Heart right ventricle (tissue), 16 donors: ENCODE measurements at regions not wholly inside any gene's neighbourhood (a gene's known extent, or its start where the extent isn't known, plus 50 kb on each side); places are given as distances from the start of the nearest gene placed in this dataset.

Experiments used
- ATAC-seq, 8 donors: fragments of 200-7000 bp; cut with Tn5 transposase; one replicate each; pipeline ENCODE4 v1.9.1; 2020; ENCODE audit warnings: mild to moderate bottlenecking in 8 of 8, moderate library complexity in 8 of 8, moderate number of reproducible peaks in 1 of 8
- DNase-seq, 2 donors: peaks; one replicate each; pipeline ENCODE4 v3.0.0-alpha.2; 2020
- H3K27ac ChIP-seq, 10 donors: fragments of 200-600 bp; sonication (generic) in 2 of 10; one replicate each; pipeline versions ENCODE4 v1.5.0 to v1.8.0; 2020 to 2022; ENCODE audit warnings: mild to moderate bottlenecking in 3 of 10
- H3K27me3 ChIP-seq, 7 donors: fragments of 200-600 bp; one replicate each; pipeline ENCODE4 v1.8.0; 2021 to 2022; ENCODE audit warnings: mild to moderate bottlenecking in 2 of 7
- H3K36me3 ChIP-seq, 9 donors: fragments of 200-600 bp; sonication (generic) in 1 of 9; one replicate each; pipeline versions ENCODE4 v1.5.0 to v1.8.0; 2020 to 2022; ENCODE audit warnings: mild to moderate bottlenecking in 2 of 9
- H3K4me1 ChIP-seq, 9 donors: fragments of 200-600 bp; sonication (generic) in 1 of 9; one replicate each; pipeline versions ENCODE4 v1.5.0 to v1.8.0; 2020 to 2022; ENCODE audit warnings: mild to moderate bottlenecking in 4 of 9
- H3K4me3 ChIP-seq, 10 donors: fragments of 200-600 bp; sonication (generic) in 2 of 10; one replicate each; pipeline versions ENCODE4 v1.5.0 to v1.8.0; 2020 to 2022; ENCODE audit warnings: mild to moderate bottlenecking in 7 of 10, moderate library complexity in 2 of 10
- H3K9me3 ChIP-seq, 11 donors: fragments of 200-600 bp in 10 of 11; sonication (generic) in 2 of 11; one replicate each; pipeline versions ENCODE4 v1.5.0 to v1.8.0; 2013 to 2022; ENCODE audit warnings: mild to moderate bottlenecking in 2 of 11, control low read depth in 1 of 11, moderate library complexity in 1 of 11
- WGBS, 2 donors: extraction: QIAGEN DNeasy Blood & Tissue Kit; methylation state at CpG; one replicate each; pipeline ENCODE4 v1.1.7; 2013; ENCODE audit warnings: inconsistent platforms in 1 of 2; 5-methylcytosine and 5-hydroxymethylcytosine counted together
- intact Hi-C, 10 donors: fragments of 100-400 bp; cut with DNase I; formaldehyde crosslinking; loops; one replicate each; pipeline versions ENCODE4 v1.11.1 to v1.14.2; 2022
- TF ChIP-seq, protein P1 (sequence below), 9 donors: fragments of 200-600 bp; sonication (generic) in 2 of 9; IDR thresholded peaks; one replicate each; pipeline versions ENCODE4 v1.5.0 to v1.8.0; 2021 to 2022; ENCODE audit warnings: antibody characterized with exemption in 9 of 9, mild to moderate bottlenecking in 5 of 9, moderate library complexity in 1 of 9
- donor health status: Arrhythmogenic right ventricular cardiomyopathy.
- donor health status: ischemic (EF 13 %, LVEDD 7.1; RV severe dilation, severe dysfunction).
- donor health status: healthy with polysubstance abuse.
- donor health status: DM: no; HTN: yes; CAD: no.
- donor health status: DM: no; HTN: no; CAD: no.
- donor health status: ischemic (EF 25% LVEDD 6.9; RV normal size, moderate dysfunction).
- donor health status: ischemic (EF 25% LVEDD 5.7; RV mildly dilated, moderate dysfunction).
- donor health status: healthy.
- donor health status: DM: yes; HTN: yes; CAD: no.
- donor health status: Ischemic cardiomyopathy.
- donor health status: ischemic (EF 35%, LVEDD 5.7; RV mildly dilated, moderate dysfunction).
- donor health status: nonischemic (EF 11% LVEDD 7.7; RV severe dilation, severe dysfunction).
- donor health status: DM: yes; HTN: yes; CAD: no.
- donor health status: PGD.
- donor health status: ischemic (EF 29% LVEDD 5.4; RV normal size, mild dysfunction).
- donor health status: nonischemic (EF 23%, LVEDD 6.1; RV moderate dilation, normal function).

DNA sequence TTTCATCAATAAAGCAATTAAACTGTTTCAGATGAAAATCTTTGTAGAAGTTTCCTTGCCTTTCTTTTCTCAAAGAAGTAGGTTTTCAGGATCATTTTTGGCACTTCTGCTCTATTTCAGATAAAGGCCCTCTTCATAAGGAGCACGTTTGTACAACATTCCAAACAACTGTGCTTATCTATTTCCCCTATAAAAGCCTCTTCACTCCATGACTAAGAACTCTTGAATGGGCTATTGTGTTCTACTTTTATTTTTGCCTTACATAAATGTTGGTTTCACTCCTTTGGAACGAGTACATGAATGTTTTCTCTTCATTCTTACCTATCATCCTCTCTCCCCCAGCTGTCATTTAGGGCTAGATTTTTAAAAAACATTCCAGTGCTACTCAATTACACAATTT is 288.0 kb upstream of the PPP1R2C start:
- Histone ChIP-seq H3K27ac (no peak overlapping the region), H3K9me3 (no peaks in the 10 kb centered on the region), H3K27me3 (peaks cover 0 to 14% (median 0%) of the 10 kb centered on the region in 7 donors), H3K4me1 (no peaks in the 10 kb centered on the region), H3K4me3 (no peak overlapping the region), H3K36me3 (no peaks in the 10 kb centered on the region)
- intact Hi-C loops: no loop called here
- ATAC-seq: no peak
- 0 to 18% methylated on average over 2 of the region's 2 CpGs for WGBS, 2 donors
- TF ChIP-seq, protein P1, sequence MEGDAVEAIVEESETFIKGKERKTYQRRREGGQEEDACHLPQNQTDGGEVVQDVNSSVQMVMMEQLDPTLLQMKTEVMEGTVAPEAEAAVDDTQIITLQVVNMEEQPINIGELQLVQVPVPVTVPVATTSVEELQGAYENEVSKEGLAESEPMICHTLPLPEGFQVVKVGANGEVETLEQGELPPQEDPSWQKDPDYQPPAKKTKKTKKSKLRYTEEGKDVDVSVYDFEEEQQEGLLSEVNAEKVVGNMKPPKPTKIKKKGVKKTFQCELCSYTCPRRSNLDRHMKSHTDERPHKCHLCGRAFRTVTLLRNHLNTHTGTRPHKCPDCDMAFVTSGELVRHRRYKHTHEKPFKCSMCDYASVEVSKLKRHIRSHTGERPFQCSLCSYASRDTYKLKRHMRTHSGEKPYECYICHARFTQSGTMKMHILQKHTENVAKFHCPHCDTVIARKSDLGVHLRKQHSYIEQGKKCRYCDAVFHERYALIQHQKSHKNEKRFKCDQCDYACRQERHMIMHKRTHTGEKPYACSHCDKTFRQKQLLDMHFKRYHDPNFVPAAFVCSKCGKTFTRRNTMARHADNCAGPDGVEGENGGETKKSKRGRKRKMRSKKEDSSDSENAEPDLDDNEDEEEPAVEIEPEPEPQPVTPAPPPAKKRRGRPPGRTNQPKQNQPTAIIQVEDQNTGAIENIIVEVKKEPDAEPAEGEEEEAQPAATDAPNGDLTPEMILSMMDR (IDR thresholded peaks at IDR 0.05): no peak
- no peak for DNase-seq

DNA sequence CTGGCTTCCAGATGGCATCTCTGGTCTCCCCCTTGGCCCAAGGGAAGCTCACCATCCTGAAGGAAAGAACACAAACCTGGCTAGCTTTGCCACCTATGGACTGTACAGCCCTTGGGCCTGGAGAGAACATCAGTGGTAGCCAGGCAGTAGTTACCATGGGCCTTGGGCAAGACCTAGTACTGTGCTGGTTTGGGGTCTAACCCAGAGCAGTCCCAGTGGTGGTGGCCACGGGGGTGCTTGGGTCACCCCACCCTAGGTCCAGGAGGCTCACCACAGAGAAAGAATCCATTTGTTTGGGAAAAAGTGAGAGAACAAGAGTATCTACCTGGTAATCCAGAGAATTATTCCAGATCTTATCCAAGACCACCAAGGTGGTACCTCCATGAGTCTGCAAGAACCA is 290.7 kb upstream of the PPP1R2C start:
- TF ChIP-seq, protein P1 (IDR thresholded peaks at IDR 0.05): no peak
- Histone ChIP-seq H3K4me3 (no peak overlapping the region), H3K4me1 (no peaks in the 10 kb centered on the region), H3K27me3 (peaks cover 0 to 18% (median 0%) of the 10 kb centered on the region in 7 donors), H3K36me3 (no peaks in the 10 kb centered on the region), H3K9me3 (no peaks in the 10 kb centered on the region), H3K27ac (no peak overlapping the region)
- intact Hi-C loops: no loop called here
- no peak for DNase-seq
- 94 to 100% methylated on average over 1 of the region's 1 CpG for WGBS, 2 donors
- ATAC-seq: no peak

GRCh38 chrX:43083016-43083415 is 305.1 kb upstream of the PPP1R2C start:
- intact Hi-C loops: no loop called here
- 52 to 93% methylated on average over 1 of the region's 1 CpG for WGBS, 2 donors
- no peak overlapping the region for H3K27ac ChIP-seq
- TF ChIP-seq, protein P1 (IDR thresholded peaks at IDR 0.05): no peak
- peaks cover 0 to 21% (median 0%) of the 10 kb centered on the region in 11 donors for H3K9me3 ChIP-seq
- H3K27me3 ChIP-seq: no peaks in the 10 kb centered on the region
- no peaks in the 10 kb centered on the region for H3K36me3 ChIP-seq
- H3K4me3 ChIP-seq: no peak overlapping the region
- ATAC-seq: no peak
- no peak for DNase-seq
- H3K4me1 ChIP-seq: no peaks in the 10 kb centered on the region

GRCh38 chrX:43087830-43088229 is 309.9 kb upstream of the PPP1R2C start:
- Histone ChIP-seq H3K4me1 (no peaks in the 10 kb centered on the region), H3K9me3 (peaks cover 0 to 6% (median 0%) of the 10 kb centered on the region in 11 donors), H3K27me3 (no peaks in the 10 kb centered on the region), H3K4me3 (no peak overlapping the region), H3K27ac (no peak overlapping the region), H3K36me3 (no peaks in the 10 kb centered on the region)
- intact Hi-C loops: no loop called here
- ATAC-seq: no peak
- DNase-seq: no peak
- TF ChIP-seq, protein P1 (IDR thresholded peaks at IDR 0.05): no peak

DNA sequence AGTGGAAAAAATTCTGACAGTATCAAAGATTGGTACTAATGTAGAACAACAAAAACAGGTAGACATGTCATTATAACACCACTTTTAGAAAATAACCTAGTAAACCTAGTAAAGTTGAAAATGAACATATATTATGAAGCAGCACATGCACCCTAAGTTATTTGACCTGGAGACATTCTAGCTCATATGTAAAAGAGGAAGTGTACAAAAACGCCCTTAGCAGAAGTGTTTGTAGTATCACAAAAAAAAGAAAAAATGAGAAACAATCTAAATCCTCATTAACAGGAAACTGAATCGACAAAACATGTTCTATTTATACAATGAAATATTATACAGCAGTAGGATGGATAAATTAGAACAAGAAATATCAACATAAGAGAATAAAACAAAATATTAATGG is 318.9 kb upstream of the PPP1R2C start:
- WGBS, 2 donors: 50 to 69% methylated on average over 2 of the region's 2 CpGs
- H3K36me3 ChIP-seq: no peaks in the 10 kb centered on the region
- H3K9me3 ChIP-seq: no peaks in the 10 kb centered on the region
- no peaks in the 10 kb centered on the region for H3K4me1 ChIP-seq
- H3K27me3 ChIP-seq: peaks cover 0 to 36% (median 0%) of the 10 kb centered on the region in 7 donors
- no peak overlapping the region for H3K4me3 ChIP-seq
- ATAC-seq (no peak), DNase-seq (no peak)
- intact Hi-C loops: no loop called here
- TF ChIP-seq, protein P1 (IDR thresholded peaks at IDR 0.05): no peak
- H3K27ac ChIP-seq: no peak overlapping the region
